IMR-90 (cell line): ENCODE measurements at regions not wholly inside any gene's neighbourhood (a gene's known extent, or its start where the extent isn't known, plus 50 kb on each side); places are given as distances from the start of the nearest gene placed in this dataset.

ENCODE experiments used
- ATAC-seq: fragments of 200-7000 bp; cut with Tn5 transposase; 2 replicates; pipeline ENCODE4 v1.9.1; 2020; ENCODE audit warnings: low read depth, mild to moderate bottlenecking, moderate library complexity
- BruUV-seq: library from RNA; stranded (reverse); fragments of 400-500 nt; replicated peaks from 2 replicates; lab custom pipeline; 2021; lab: Mats Ljungman, UMichigan
- CTCF ChIA-PET: fragments of 300-600 bp; formaldehyde crosslinking; extraction: SDS; loops from one replicate; lab custom pipeline; 2021; ENCODE audit warnings: antibody characterized with exemption; lab: Yijun Ruan, JAX
- POLR2A ChIA-PET: fragments of 300-600 bp; sonication (Branson Sonifier 250); formaldehyde crosslinking; loops from one replicate; lab custom pipeline; 2022; ENCODE audit warnings: antibody characterized with exemption; ENCODE audit not compliant: unreplicated experiment; lab: Charles Lee
- DNase-seq: peaks from one replicate; pipeline ENCODE4 v3.0.0; 2013
- H2AFZ ChIP-seq: replicated peaks from 2 replicates; pipeline ENCODE3; 2013; ENCODE audit warnings: low read length, mild to moderate bottlenecking; ENCODE audit not compliant: poor library complexity
- H2AK5ac ChIP-seq: 2 replicates; pipeline ENCODE4 v1.6.1; 2013; ENCODE audit warnings: low read depth, low read length, inconsistent platforms
- H2AK9ac ChIP-seq: replicated peaks from 2 replicates; pipeline ENCODE3; 2013; ENCODE audit warnings: mild to moderate bottlenecking, low read depth, low read length, moderate library complexity; ENCODE audit not compliant: poor library complexity
- H2BK120ac ChIP-seq: 2 replicates; pipeline ENCODE4 v1.6.1; 2013; ENCODE audit warnings: low read depth, low read length, inconsistent platforms
- H2BK15ac ChIP-seq: 3 replicates; pipeline ENCODE4 v1.6.1; 2013; ENCODE audit warnings: low read depth, low read length, inconsistent platforms
- H2BK20ac ChIP-seq: 2 replicates; pipeline ENCODE4 v1.6.1; 2013; ENCODE audit warnings: low read depth, mild to moderate bottlenecking, inconsistent platforms, low read length, moderate library complexity
- H2BK5ac ChIP-seq: 2 replicates; pipeline ENCODE4 v1.6.1; 2013; ENCODE audit warnings: mild to moderate bottlenecking, low read depth, low read length, inconsistent platforms; ENCODE audit not compliant: poor library complexity, severe bottlenecking
- H3K14ac ChIP-seq: replicated peaks from 2 replicates; pipeline ENCODE4 v1.6.1; 2013; ENCODE audit warnings: low read depth, low read length, inconsistent platforms
- H3K18ac ChIP-seq: 2 replicates; pipeline ENCODE4 v1.6.1; 2013; ENCODE audit warnings: low read depth, low read length, control low read depth
- H3K23ac ChIP-seq: 2 replicates; pipeline ENCODE4 v1.6.1; 2013; ENCODE audit warnings: low read depth, low read length, inconsistent platforms
- H3K27ac ChIP-seq: 2 replicates; pipeline ENCODE4 v1.5.1; 2013; ENCODE audit warnings: mild to moderate bottlenecking, control low read depth, low read length; ENCODE audit not compliant: insufficient read depth
- H3K27me3 ChIP-seq: 2 replicates; pipeline ENCODE4 v1.6.1; 2013; ENCODE audit warnings: low read length; ENCODE audit not compliant: control insufficient read depth, insufficient read depth
- H3K36me3 ChIP-seq: 2 replicates; pipeline ENCODE4 v1.6.1; 2013; ENCODE audit warnings: low read length, mixed read lengths; ENCODE audit not compliant: control insufficient read depth, insufficient read depth
- H3K4ac ChIP-seq: 2 replicates; pipeline ENCODE4 v1.6.1; 2013; ENCODE audit warnings: low read depth, low read length, inconsistent platforms
- H3K4me1 ChIP-seq: 2 replicates; pipeline ENCODE4 v1.6.1; 2013; ENCODE audit warnings: low read length, mixed read lengths; ENCODE audit not compliant: control insufficient read depth, insufficient read depth
- H3K4me2 ChIP-seq: 2 replicates; pipeline ENCODE4 v1.6.1; 2013; ENCODE audit warnings: low read depth, mild to moderate bottlenecking, control low read depth, low read length, moderate library complexity
- H3K4me3 ChIP-seq: 2 replicates; pipeline ENCODE4 v1.5.1; 2013; ENCODE audit warnings: low read depth, mild to moderate bottlenecking, control low read depth, low read length, moderate library complexity; ENCODE audit not compliant: insufficient read depth
- H3K56ac ChIP-seq: 2 replicates; pipeline ENCODE4 v1.6.1; 2013; ENCODE audit warnings: low read length, inconsistent platforms; ENCODE audit not compliant: insufficient read depth; ENCODE audit errors: extremely low read depth
- H3K79me1 ChIP-seq, 2 experiments: 2 replicates each; pipeline ENCODE4 v1.6.1; 2013; ENCODE audit warnings: low read length in 2 of 2, inconsistent platforms in 1 of 2, low read depth in 1 of 2
- H3K9ac ChIP-seq: 2 replicates; pipeline ENCODE4 v1.6.1; 2013; ENCODE audit warnings: low read depth, low read length, control low read depth
- H3K9me1 ChIP-seq: 2 replicates; pipeline ENCODE4 v1.6.1; 2013; ENCODE audit warnings: low read length, inconsistent platforms; ENCODE audit not compliant: insufficient read depth
- H3K9me3 ChIP-seq: 2 replicates; pipeline ENCODE4 v1.6.1; 2013; ENCODE audit warnings: low read length; ENCODE audit not compliant: control insufficient read depth, insufficient read depth
- H4K20me1 ChIP-seq: 2 replicates; pipeline ENCODE4 v1.6.1; 2013; ENCODE audit warnings: low read length, inconsistent platforms; ENCODE audit not compliant: insufficient read depth
- H4K5ac ChIP-seq: 2 replicates; pipeline ENCODE4 v1.6.1; 2013; ENCODE audit warnings: mild to moderate bottlenecking, low read depth, low read length, control low read depth
- H4K8ac ChIP-seq, 2 experiments: 2 replicates each; pipeline ENCODE4 v1.6.1; 2013; ENCODE audit warnings: low read depth in 2 of 2, low read length in 2 of 2, control low read depth in 1 of 2, inconsistent platforms in 1 of 2
- H4K91ac ChIP-seq: 2 replicates; pipeline ENCODE4 v1.6.1; 2013; ENCODE audit warnings: low read depth, low read length, inconsistent platforms; ENCODE audit not compliant: insufficient read depth
- RFX5 ChIP-seq: IDR thresholded peaks from 2 replicates; pipeline ENCODE4 v1.8.0; 2012; ENCODE audit warnings: low read depth, mild to moderate bottlenecking, low read length, moderate library complexity
- WGBS, 2 experiments: methylation state at CpG; one replicate each; pipeline versions ENCODE4 v1.1.5 to v1.1.7; 2013; ENCODE audit warnings: missing lambda C conversion rate in 2 of 2; ENCODE audit not compliant: insufficient read length in 1 of 2; ENCODE audit errors: extremely low coverage in 2 of 2; 5-methylcytosine and 5-hydroxymethylcytosine counted together
- dilution Hi-C: fragments of 300-500 bp; cut with HindIII; formaldehyde crosslinking; loops from one replicate; pipeline ENCODE4 v1.14.3; 2018; ENCODE audit warnings: low sequenced_read_pairs; ENCODE audit not compliant: unreplicated experiment
- in situ Hi-C: fragments of 300-500 bp; cut with MboI; formaldehyde crosslinking; loops from 3 replicates; pipeline ENCODE4 v1.14.3; 2019; ENCODE audit warnings: low sequenced_read_pairs, inconsistent platforms, mixed read lengths
- intact Hi-C: fragments of 100-400 bp; cut with micrococcal nuclease; formaldehyde crosslinking; loops from 2 replicates; pipeline ENCODE4 v1.10.0; 2022

DNA sequence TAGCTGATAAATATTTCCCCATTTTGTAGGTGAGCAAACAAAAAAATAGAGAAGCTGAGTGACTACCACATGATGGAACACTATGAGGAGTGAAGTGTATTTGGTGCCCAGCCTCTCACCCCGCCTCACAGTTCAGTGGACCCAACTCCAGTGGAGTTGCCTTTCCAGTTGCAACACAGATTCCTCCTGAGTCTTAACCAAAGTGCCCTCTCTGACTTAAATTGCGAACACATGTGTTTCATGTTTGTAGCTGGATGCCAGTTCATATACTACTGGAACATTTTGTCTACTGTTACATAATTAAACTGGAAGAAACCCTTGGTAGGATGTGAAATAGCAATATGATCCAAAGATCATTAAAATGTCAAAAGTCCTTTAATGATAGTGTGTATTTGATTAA lies 448.9 kb downstream of the COL12A1 start:
- ChIA-PET CTCF (interaction anchor here (1.0 kb wide), 1 partner anchor 8 kb away, joined by 3 read pairs; no protein-coding TSS in a partner anchor), POLR2A (no interaction called here)
- Histone ChIP-seq H3K18ac (no peak overlapping the region), H2BK120ac (no peak overlapping the region), H3K36me3 (no peaks in the 10 kb centered on the region), H2BK5ac (no peak overlapping the region), H4K20me1 (no peaks in the 10 kb centered on the region), H3K4ac (no peak overlapping the region), H3K14ac (no peak overlapping the region), H3K9ac (no peak overlapping the region), H3K9me1 (no peaks in the 10 kb centered on the region), H3K4me3 (no peak overlapping the region), H2BK20ac (no peak overlapping the region), H2AFZ (no peak overlapping the region), H3K27me3 (no peaks in the 10 kb centered on the region), H2AK5ac (no peak overlapping the region), H3K27ac (no peak overlapping the region), H2BK15ac (no peak overlapping the region), H3K79me1 (no peaks in the 10 kb centered on the region), H3K56ac (no peak overlapping the region), H2AK9ac (no peak overlapping the region), H3K4me2 (no peak overlapping the region), H3K4me1 (no peaks in the 10 kb centered on the region), H3K9me3 (no peaks in the 10 kb centered on the region), H4K5ac (no peak overlapping the region), H3K23ac (no peak overlapping the region; the same call in 1 of the 2 replicates), H4K8ac (no peak overlapping the region), H4K91ac (no peak overlapping the region)
- ATAC-seq = no peak
- no TSS peak for BruUV-seq
- in situ Hi-C loops (no loop called here), intact Hi-C loops (no loop called here), dilution Hi-C loops (no loop called here)
- no peak for DNase-seq
- TF ChIP-seq RFX5 = no peak
- no CpG with 5 or more reads among the region's 2 CpGs for WGBS, 2 experiments
